ENCODE measurements at regions not wholly inside any gene's neighbourhood (a gene's known extent, or its start where the extent isn't known, plus 50 kb on each side); places are given as distances from the start of the nearest gene placed in this dataset.
"Not testable (repeated sequence)": the region's sequence is repeated elsewhere in the genome, so short reads cannot be mapped to it uniquely, and the experiment has no call there.

DNA sequence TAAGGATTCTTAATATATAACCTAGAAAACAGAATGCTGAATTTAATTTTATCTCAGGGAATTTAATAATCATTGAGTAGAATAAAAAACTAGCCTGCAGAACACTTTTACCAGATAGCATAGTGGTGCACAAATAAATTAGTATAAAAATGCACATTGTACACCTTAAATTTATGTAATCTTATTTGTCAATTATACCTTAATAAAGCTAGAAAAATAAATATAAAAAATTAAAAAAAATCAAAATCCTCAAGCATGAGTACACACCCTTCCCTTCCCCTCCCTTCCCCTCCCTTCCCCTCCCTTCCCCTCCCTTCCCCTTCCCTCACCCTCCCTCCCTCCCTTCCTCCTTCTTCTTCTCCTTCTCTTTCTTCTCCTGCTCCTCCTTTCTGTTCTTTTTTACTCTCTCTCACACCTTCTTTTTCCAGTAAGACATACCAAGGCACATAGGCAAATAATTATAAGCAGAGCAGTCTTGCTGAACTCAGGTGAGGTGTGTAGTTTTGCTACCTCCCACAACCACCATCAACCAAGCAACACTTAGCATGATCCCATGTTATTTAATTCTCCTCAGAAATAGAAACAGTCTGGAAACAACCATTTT, 1395.0 kb downstream of the ZPLD1 start:
- DNase-seq (ENCODE audit: low read depth in 4 of 4, low spot score in 3 of 4): no peak

- DNase-seq (ENCODE audit: low read depth in 4 of 4, low spot score in 3 of 4): no peak
Observed at GRCh38 chr3:103847081-103848062, 1412.6 kb downstream of the ZPLD1 start.

GRCh38 chr3:103851793-103852192, 1417.0 kb downstream of the ZPLD1 start:
- DNase-seq (ENCODE audit: low read depth in 4 of 4, low spot score in 3 of 4): no peak

- no peak for DNase-seq (ENCODE audit: low read depth in 4 of 4, low spot score in 3 of 4)
Observed at GRCh38 chr3:103862415-103862814, 1427.6 kb downstream of the ZPLD1 start.

GRCh38 chr3:103863381-103863780, 1428.6 kb downstream of the ZPLD1 start:
- DNase-seq (ENCODE audit: low read depth in 4 of 4, low spot score in 3 of 4): no peak

DNA sequence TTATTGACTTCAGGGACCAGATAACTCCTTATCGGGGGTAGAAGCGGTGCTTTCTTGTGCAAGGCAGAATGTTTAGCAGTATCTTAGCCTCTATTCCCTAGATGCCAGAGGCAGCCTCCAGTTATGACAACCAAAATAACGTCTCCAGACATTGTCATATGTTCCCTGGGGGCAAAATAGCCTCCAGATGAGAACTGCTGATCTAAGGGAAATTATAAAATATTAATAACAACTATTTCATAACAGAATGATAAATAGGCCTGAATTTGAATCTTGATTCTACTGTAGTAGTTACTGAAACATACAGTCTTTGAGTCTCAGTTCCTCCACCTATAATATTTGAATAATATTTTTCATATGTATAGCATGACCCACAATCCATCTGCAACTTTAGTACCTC, 1431.3 kb downstream of the ZPLD1 start:
- DNase-seq (ENCODE audit: low read depth in 4 of 4, low spot score in 3 of 4): no peak

DNA sequence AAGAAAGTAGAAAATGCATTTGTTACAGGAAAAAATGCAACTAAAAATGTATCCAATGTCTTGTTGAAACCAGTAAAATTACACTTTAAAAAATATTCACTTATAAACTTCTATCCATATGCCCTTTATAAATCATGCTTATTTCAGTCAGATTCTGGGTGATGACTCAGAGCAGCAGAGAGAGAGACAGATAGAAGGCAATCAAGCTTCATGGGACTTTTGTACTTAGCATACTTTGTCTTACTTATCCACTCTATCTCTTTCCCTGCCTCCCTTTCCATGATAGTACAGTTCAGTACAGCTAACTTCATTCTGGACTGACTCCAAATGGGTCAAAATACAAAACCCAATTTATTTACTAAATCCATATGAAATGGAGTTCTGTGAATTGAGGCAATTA, 1438.2 kb downstream of the ZPLD1 start:
- no peak for DNase-seq (ENCODE audit: low read depth in 4 of 4, low spot score in 3 of 4)

DNA sequence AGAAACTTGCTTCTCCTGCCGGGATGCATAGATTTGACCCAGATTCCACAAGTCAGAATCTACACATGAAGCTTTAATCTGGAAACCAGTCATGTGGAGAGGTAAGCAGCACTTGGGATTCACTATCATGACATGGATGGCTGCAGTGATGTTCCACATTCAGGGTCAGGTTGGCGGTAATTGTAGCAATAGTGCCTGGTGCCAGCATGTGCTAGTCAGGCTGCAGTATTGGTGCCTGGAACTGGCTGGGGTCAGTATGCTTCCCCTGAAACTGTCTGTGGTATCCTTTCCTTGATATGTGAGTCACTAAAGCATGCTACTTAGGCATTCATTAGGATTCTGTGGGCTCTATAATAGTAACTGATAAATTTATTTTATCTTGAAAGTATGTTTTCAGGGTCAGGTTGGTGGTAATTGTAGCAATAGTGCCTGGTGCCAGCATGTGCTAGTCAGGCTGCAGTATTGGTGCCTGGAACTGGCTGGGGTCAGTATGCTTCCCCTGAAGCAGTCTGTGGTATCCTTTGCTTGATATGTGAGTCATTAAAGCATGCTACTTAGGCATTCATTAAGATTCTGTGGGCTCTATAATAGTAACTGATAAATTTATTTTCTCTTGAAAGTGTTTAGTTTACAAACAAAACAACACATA, 1439.2 kb downstream of the ZPLD1 start:
- DNase-seq (ENCODE audit: low read depth in 4 of 4, low spot score in 3 of 4): no peak

DNA sequence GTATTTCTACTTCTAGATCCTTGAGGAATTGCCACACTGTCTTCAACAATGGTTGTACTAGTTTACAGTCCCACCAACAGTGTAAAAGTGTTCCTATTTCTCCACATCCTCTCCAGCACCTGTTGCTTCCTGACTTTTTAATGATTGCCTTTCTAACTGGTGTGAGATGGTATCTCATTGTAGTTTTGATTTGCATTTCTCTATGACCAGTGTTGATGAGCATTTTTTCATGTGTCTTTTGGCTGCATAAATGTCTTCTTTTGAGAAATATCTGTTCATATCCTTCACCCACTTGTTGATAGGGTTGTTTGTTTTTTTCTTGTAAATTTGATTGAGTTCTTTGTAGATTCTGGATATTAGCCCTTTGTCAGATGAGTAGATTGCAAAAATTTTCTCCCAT, 1447.0 kb downstream of the ZPLD1 start:
- not testable (repeated sequence) for DNase-seq (ENCODE audit: low read depth in 4 of 4, low spot score in 3 of 4)

- no peak for DNase-seq (ENCODE audit: low read depth in 4 of 4, low spot score in 3 of 4)
Observed at GRCh38 chr3:103889675-103890074, 1454.9 kb downstream of the ZPLD1 start.

DNA sequence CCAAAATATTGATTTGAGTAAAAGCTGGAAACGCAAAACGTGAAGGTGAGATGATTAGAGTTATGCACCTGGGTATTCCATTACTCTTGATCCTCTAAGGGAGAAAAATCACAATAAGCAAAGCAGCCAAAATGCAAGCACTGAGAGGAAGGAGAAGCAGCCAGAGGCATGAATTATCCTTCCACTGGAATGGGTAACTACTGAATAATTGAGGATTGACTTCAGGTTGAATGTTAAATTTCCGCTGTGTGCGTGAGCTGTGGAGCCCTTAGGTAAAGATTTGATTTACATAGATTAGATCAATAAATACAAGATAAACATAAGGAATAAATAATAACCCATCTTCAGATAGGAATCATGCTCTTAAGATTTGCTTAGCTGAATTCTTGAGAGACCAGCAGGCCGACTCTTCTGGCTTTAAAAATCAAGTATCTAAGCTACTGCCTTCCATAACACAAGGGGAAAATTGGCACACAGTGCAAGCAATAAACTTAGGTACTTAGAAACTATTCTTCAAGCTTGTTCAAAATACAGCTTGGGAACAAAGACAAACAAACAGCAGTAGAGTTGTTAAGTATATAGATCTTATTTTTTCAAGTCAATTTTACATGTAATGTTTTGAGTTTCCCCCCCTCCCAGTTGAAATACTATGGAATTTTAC, 1459.5 kb downstream of the ZPLD1 start:
- DNase-seq (ENCODE audit: low read depth in 4 of 4, low spot score in 3 of 4): no peak

DNA sequence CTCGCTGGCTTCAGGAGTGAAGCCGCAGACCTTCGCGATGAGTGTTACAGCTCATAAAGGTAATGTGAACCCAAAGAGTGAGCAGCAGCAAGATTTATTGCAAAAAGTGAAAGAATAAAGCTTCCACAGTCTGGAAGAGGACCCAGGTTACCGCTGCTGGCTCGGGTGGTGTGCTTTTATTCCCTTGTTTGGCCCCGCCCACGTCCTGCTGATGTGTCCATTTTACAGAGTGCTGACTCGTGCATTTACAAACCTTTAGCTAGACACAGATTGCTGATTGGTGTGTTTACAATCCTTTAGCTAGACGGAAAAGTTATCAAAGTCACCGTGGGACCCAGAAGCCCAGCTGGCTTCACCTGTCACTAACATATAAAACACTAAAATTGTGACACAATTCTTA, 1464.5 kb downstream of the ZPLD1 start:
- no peak for DNase-seq (ENCODE audit: low read depth in 4 of 4, low spot score in 3 of 4)

GRCh38 chr3:103904991-103905390, 1461.7 kb upstream of the ALCAM start:
- no peak for DNase-seq (ENCODE audit: low read depth in 4 of 4, low spot score in 3 of 4)

- DNase-seq (ENCODE audit: low read depth in 4 of 4, low spot score in 3 of 4): no peak
Observed at GRCh38 chr3:103906304-103906703, 1460.4 kb upstream of the ALCAM start.

DNA sequence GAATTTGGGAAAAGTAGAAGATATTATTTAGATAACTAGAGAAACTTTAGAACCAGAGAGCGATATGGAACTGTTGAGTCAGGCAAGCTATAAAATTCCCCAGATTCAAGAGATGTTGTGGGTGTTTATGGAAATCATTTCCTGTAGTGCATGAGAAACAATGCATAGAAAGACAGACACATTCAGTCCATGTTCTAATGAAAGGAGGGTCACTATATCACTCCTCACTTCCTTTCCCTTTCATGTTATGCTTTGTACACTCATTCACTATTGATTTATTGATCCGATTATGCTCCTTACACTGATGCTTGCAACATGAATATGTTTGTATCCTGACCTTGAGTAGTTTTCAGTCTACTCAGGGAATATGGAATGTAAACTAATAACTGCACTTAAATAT, 1459.9 kb upstream of the ALCAM start:
- DNase-seq (ENCODE audit: low read depth in 4 of 4, low spot score in 3 of 4): no peak

GRCh38 chr3:103907567-103907966, 1459.1 kb upstream of the ALCAM start:
- no peak for DNase-seq (ENCODE audit: low read depth in 4 of 4, low spot score in 3 of 4)

- no peak for DNase-seq (ENCODE audit: low read depth in 4 of 4, low spot score in 3 of 4)
Observed at GRCh38 chr3:103909395-103909794, 1457.3 kb upstream of the ALCAM start.

GRCh38 chr3:103918336-103918735, 1448.4 kb upstream of the ALCAM start:
- no peak for DNase-seq (ENCODE audit: low read depth in 4 of 4, low spot score in 3 of 4)

DNA sequence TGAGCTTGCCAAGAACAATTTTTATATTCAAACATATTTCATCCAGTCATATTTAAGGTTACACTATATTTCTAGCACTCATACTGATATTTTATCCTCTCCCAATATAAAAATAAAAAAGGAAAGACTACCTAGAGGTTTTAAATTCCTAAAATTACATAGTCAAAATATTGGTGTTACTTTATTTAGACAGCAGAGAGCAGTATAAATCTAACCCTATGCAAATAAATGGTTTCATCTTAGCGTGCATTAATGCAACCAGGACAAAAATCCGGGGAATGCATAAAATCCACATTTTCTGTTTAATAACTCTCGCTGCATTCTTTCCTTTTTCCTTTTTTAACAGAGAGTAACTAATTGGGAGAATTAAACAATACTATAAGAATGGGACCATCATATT, 1447.4 kb upstream of the ALCAM start:
- DNase-seq (ENCODE audit: low read depth in 4 of 4, low spot score in 3 of 4): no peak

DNA sequence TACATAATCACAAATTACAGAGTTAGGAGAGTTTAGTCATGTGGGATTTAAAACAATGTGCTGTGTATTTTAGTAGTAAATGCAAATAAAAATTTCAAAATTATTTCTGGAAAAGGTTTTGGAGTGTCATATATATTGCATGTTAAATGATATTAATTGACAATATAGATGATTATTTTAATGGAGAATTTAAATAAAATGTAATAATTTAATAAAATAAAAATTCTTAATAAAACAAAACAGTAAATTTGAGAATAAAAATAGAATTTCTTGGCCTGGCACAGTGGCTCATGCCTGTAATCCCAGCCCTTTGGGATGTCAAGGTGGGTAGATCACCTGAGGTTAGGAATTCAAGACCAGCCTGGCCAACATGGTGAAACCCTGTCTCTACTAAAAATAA, 1442.8 kb upstream of the ALCAM start:
- DNase-seq (ENCODE audit: low read depth in 4 of 4, low spot score in 3 of 4): no peak

DNA sequence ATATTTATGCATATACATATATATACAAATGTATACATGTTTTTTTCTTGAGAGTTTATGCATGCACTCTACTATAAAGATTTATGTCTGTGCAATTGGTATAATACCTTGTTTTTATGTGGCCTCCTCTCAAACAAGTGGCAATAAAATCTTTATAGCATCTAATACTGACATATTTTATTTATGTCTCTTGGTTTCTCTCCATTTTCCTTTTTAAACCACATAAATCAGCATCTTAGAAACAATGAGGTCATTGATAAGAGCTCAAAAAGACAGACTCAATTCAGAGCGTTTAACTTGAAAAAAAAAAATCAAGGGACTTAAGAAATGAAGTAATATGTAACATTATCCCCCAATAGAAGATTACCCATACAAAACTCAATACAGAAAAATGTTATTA, 1442.2 kb upstream of the ALCAM start:
- DNase-seq (ENCODE audit: low read depth in 4 of 4, low spot score in 3 of 4): no peak

All from right renal pelvis (tissue), 4 donors.